NCI-H2227 (cell line): ENCODE measurements at regions not wholly inside any gene's neighbourhood (a gene's known extent, or its start where the extent isn't known, plus 50 kb on each side); places are given as distances from the start of the nearest gene placed in this dataset.
"Not testable (repeated sequence)": the region's sequence is repeated elsewhere in the genome, so short reads cannot be mapped to it uniquely, and the experiment has no call there.

ENCODE experiments used
- DNase-seq: peaks from one replicate; lab custom pipeline; 2025; ENCODE audit not compliant: unreplicated experiment; lab: John Stamatoyannopoulos, UW

GRCh38 chr20:30584403-30584802, 673.1 kb upstream of the DEFB115 start:
- not testable (repeated sequence) for DNase-seq

- peak; percentile 85 for DNase-seq
These were observed 672.1 kb upstream of the DEFB115 start for GRCh38 chr20:30585244-30585796.

GRCh38 chr20:30586178-30586577, 671.3 kb upstream of the DEFB115 start:
- not testable (repeated sequence) for DNase-seq

GRCh38 chr20:30593572-30593971, 663.9 kb upstream of the DEFB115 start:
- DNase-seq: peak; percentile 2

- DNase-seq: no peak
These were observed 663.4 kb upstream of the DEFB115 start for GRCh38 chr20:30594112-30594511.

- DNase-seq: no peak
These were observed 661.8 kb upstream of the DEFB115 start for GRCh38 chr20:30595698-30596097.

GRCh38 chr20:30597429-30597828, 660.0 kb upstream of the DEFB115 start:
- DNase-seq: not testable (repeated sequence)

- DNase-seq: no peak
These were observed 658.8 kb upstream of the DEFB115 start for GRCh38 chr20:30598460-30599230.

GRCh38 chr20:30599990-30600389, 657.5 kb upstream of the DEFB115 start:
- no peak for DNase-seq

- DNase-seq: no peak
These were observed 655.5 kb upstream of the DEFB115 start for GRCh38 chr20:30601974-30602373.

- no peak for DNase-seq
These were observed 655.0 kb upstream of the DEFB115 start for GRCh38 chr20:30602424-30602823.

GRCh38 chr20:30606990-30607389, 650.5 kb upstream of the DEFB115 start:
- DNase-seq: no peak

GRCh38 chr20:30610029-30610693, 647.3 kb upstream of the DEFB115 start:
- no peak for DNase-seq

GRCh38 chr20:30610751-30611150, 646.7 kb upstream of the DEFB115 start:
- no peak for DNase-seq

- no peak for DNase-seq
These were observed 646.1 kb upstream of the DEFB115 start for GRCh38 chr20:30611239-30611984.

- DNase-seq: no peak
These were observed 645.1 kb upstream of the DEFB115 start for GRCh38 chr20:30612344-30612743.

GRCh38 chr20:30621346-30621745, 636.1 kb upstream of the DEFB115 start:
- DNase-seq: not testable (repeated sequence)

GRCh38 chr20:30624310-30624709, 633.2 kb upstream of the DEFB115 start:
- not testable (repeated sequence) for DNase-seq

- DNase-seq: not testable (repeated sequence)
These were observed 628.1 kb upstream of the DEFB115 start for GRCh38 chr20:30629376-30629775.

GRCh38 chr20:30630761-30631160, 626.7 kb upstream of the DEFB115 start:
- no peak for DNase-seq

GRCh38 chr20:30631261-30631789, 626.1 kb upstream of the DEFB115 start:
- DNase-seq: not testable (repeated sequence)
